Amniotic stem cell (primary cell): ENCODE measurements at regions not wholly inside any gene's neighbourhood (a gene's known extent, or its start where the extent isn't known, plus 50 kb on each side); places are given as distances from the start of the nearest gene placed in this dataset.

Experiments
- DNase-seq: peaks from one replicate; lab custom pipeline; 2025; lab: John Stamatoyannopoulos, UW

GRCh38 chr10:132467464-132468149 lies 70.0 kb upstream of the INPP5A start:
- no peak for DNase-seq

- DNase-seq: no peak
Measured at GRCh38 chr10:132468216-132468615, 69.4 kb upstream of the INPP5A start.

- no peak for DNase-seq
Measured at GRCh38 chr10:132468651-132469050, 68.9 kb upstream of the INPP5A start.

GRCh38 chr10:132469197-132469884 lies 68.2 kb upstream of the INPP5A start:
- no peak for DNase-seq

- DNase-seq: no peak
Measured at GRCh38 chr10:132470410-132471124, 67.0 kb upstream of the INPP5A start.

- DNase-seq: no peak
Measured at GRCh38 chr10:132471125-132471451, 66.5 kb upstream of the INPP5A start.

- no peak for DNase-seq
Measured at GRCh38 chr10:132471484-132471883, 66.1 kb upstream of the INPP5A start.

- no peak for DNase-seq
Measured at GRCh38 chr10:132475086-132475485, 62.5 kb upstream of the INPP5A start.

GRCh38 chr10:132476146-132477065 lies 61.2 kb upstream of the INPP5A start:
- no peak for DNase-seq

GRCh38 chr10:132477066-132477397 lies 60.6 kb upstream of the INPP5A start:
- DNase-seq: no peak

- no peak for DNase-seq
Measured at GRCh38 chr10:132477398-132478340, 59.9 kb upstream of the INPP5A start.

- no peak for DNase-seq
Measured at GRCh38 chr10:132478341-132479023, 59.1 kb upstream of the INPP5A start.

- no peak for DNase-seq
Measured at GRCh38 chr10:132479024-132479602, 58.5 kb upstream of the INPP5A start.

GRCh38 chr10:132479603-132480221 lies 57.9 kb upstream of the INPP5A start:
- DNase-seq: no peak

GRCh38 chr10:132480356-132480755 lies 57.2 kb upstream of the INPP5A start:
- DNase-seq: no peak

- DNase-seq: no peak
Measured at GRCh38 chr10:132481690-132482089, 55.9 kb upstream of the INPP5A start.

GRCh38 chr10:132482090-132482800 lies 55.3 kb upstream of the INPP5A start:
- peak; percentile 35 for DNase-seq

GRCh38 chr10:132483394-132483793 lies 54.2 kb upstream of the INPP5A start:
- no peak for DNase-seq

GRCh38 chr10:132484922-132485321 lies 52.7 kb upstream of the INPP5A start:
- DNase-seq: no peak
